H9 (cell line): ENCODE measurements at regions not wholly inside any gene's neighbourhood (a gene's known extent, or its start where the extent isn't known, plus 50 kb on each side); places are given as distances from the start of the nearest gene placed in this dataset.

Source experiments
- DNase-seq: peaks from one replicate; pipeline ENCODE4 v3.0.0-alpha.2; 2017
- H2AFZ ChIP-seq: one replicate; pipeline ENCODE4 v1.6.1; 2013; ENCODE audit warnings: mild to moderate bottlenecking, low read length, control low read depth, moderate library complexity
- H2AK5ac ChIP-seq: 2 replicates; pipeline ENCODE4 v1.6.1; 2013; ENCODE audit warnings: low read length, control low read depth, mixed read lengths; ENCODE audit not compliant: insufficient read length
- H2BK120ac ChIP-seq: one replicate; pipeline ENCODE4 v1.6.1; 2013; ENCODE audit warnings: low read depth, mild to moderate bottlenecking, low read length, control low read depth, inconsistent platforms; ENCODE audit not compliant: poor library complexity, severe bottlenecking
- H2BK12ac ChIP-seq: 2 replicates; pipeline ENCODE4 v1.6.1; 2013; ENCODE audit warnings: low read length, control low read depth, mixed read lengths, low read depth; ENCODE audit not compliant: insufficient read length
- H2BK15ac ChIP-seq: 2 replicates; pipeline ENCODE4 v1.6.1; 2013; ENCODE audit warnings: low read depth, low read length, control low read depth
- H2BK20ac ChIP-seq: one replicate; pipeline ENCODE4 v1.6.1; 2013; ENCODE audit warnings: low read depth, mild to moderate bottlenecking, low read length, control low read depth, inconsistent platforms; ENCODE audit not compliant: poor library complexity, severe bottlenecking
- H2BK5ac ChIP-seq: 2 replicates; pipeline ENCODE4 v1.6.1; 2013; ENCODE audit warnings: low read length, control low read depth, mixed read lengths; ENCODE audit not compliant: insufficient read length
- H3K14ac ChIP-seq: 2 replicates; pipeline ENCODE4 v1.6.1; 2013; ENCODE audit warnings: low read length, control low read depth; ENCODE audit not compliant: insufficient read depth
- H3K18ac ChIP-seq: 2 replicates; pipeline ENCODE4 v1.6.1; 2013; ENCODE audit warnings: low read depth, mild to moderate bottlenecking, mixed read lengths, low read length, control low read depth; ENCODE audit not compliant: insufficient read length
- H3K23ac ChIP-seq: 2 replicates; pipeline ENCODE4 v1.6.1; 2013; ENCODE audit warnings: low read length, control low read depth, mixed read lengths, low read depth; ENCODE audit not compliant: insufficient read length
- H3K23me2 ChIP-seq: 2 replicates; pipeline ENCODE4 v1.6.1; 2013; ENCODE audit warnings: low read depth, mild to moderate bottlenecking, mixed read lengths, low read length, control low read depth; ENCODE audit not compliant: insufficient read length, poor library complexity, severe bottlenecking
- H3K27ac ChIP-seq: 2 replicates; pipeline ENCODE4 v1.5.1; 2013; ENCODE audit warnings: low read length, control low read depth, mixed read lengths, low read depth; ENCODE audit not compliant: insufficient read length
- H3K27me3 ChIP-seq: 2 replicates; pipeline ENCODE4 v1.6.1; 2013; ENCODE audit warnings: low read length, control low read depth, inconsistent platforms; ENCODE audit not compliant: insufficient read depth
- H3K4ac ChIP-seq: 2 replicates; pipeline ENCODE4 v1.6.1; 2013; ENCODE audit warnings: low read depth, mild to moderate bottlenecking, control low read depth, inconsistent platforms, low read length, moderate library complexity
- H3K4me1 ChIP-seq: 2 replicates; pipeline ENCODE4 v1.6.1; 2013; ENCODE audit warnings: low read length, control low read depth, inconsistent platforms; ENCODE audit not compliant: insufficient read depth
- H3K4me2 ChIP-seq: 2 replicates; pipeline ENCODE4 v1.6.1; 2013; ENCODE audit warnings: low read length, control low read depth, mixed read lengths; ENCODE audit not compliant: insufficient read length, insufficient read depth
- H3K56ac ChIP-seq: 2 replicates; pipeline ENCODE4 v1.6.1; 2013; ENCODE audit warnings: low read depth, mild to moderate bottlenecking, mixed read lengths, low read length, control low read depth; ENCODE audit not compliant: insufficient read length
- H3K79me1 ChIP-seq: 2 replicates; pipeline ENCODE4 v1.6.1; 2013; ENCODE audit warnings: low read depth, mild to moderate bottlenecking, moderate library complexity, low read length, control low read depth, inconsistent platforms; ENCODE audit not compliant: insufficient read depth, poor library complexity, severe bottlenecking
- H3K79me2 ChIP-seq: 2 replicates; pipeline ENCODE4 v1.6.1; 2013; ENCODE audit warnings: low read length, control low read depth, inconsistent platforms; ENCODE audit not compliant: insufficient read depth
- H3K9ac ChIP-seq: 2 replicates; pipeline ENCODE4 v1.6.1; 2013; ENCODE audit warnings: low read length, control low read depth, mixed read lengths; ENCODE audit not compliant: insufficient read length; ENCODE audit errors: extremely low read depth
- H3K9me3 ChIP-seq: one replicate; pipeline ENCODE4 v1.6.1; 2013; ENCODE audit warnings: low read depth, low read length, inconsistent platforms; ENCODE audit not compliant: control insufficient read depth
- H3T11ph ChIP-seq: one replicate; pipeline ENCODE4 v1.6.1; 2013; ENCODE audit warnings: mild to moderate bottlenecking, low read length, control low read depth, inconsistent platforms
- H4K20me1 ChIP-seq: one replicate; pipeline ENCODE4 v1.6.1; 2013; ENCODE audit not compliant: control insufficient read depth, insufficient read length, insufficient read depth
- H4K5ac ChIP-seq: 2 replicates; pipeline ENCODE4 v1.6.1; 2013; ENCODE audit warnings: low read depth, mild to moderate bottlenecking, mixed read lengths, low read length, control low read depth; ENCODE audit not compliant: insufficient read length
- H4K8ac ChIP-seq: replicated peaks from 2 replicates; pipeline ENCODE4 v1.6.1; 2013; ENCODE audit warnings: low read length, control low read depth, mixed read lengths, low read depth; ENCODE audit not compliant: insufficient read length
- H4K91ac ChIP-seq: 2 replicates; pipeline ENCODE4 v1.6.1; 2013; ENCODE audit warnings: low read depth, mild to moderate bottlenecking, moderate library complexity, mixed read lengths, low read length, control low read depth; ENCODE audit not compliant: insufficient read length
- H3K27ac Mint-ChIP-seq, 3 experiments: 2 replicates in 2 of 3; 3 replicates in 1 of 3; pipeline ENCODE4 v1.8.0; 2020 to 2021; ENCODE audit warnings: mixed read lengths in 3 of 3, mild to moderate bottlenecking in 1 of 3, moderate library complexity in 1 of 3
- H3K27me3 Mint-ChIP-seq: 2 replicates; pipeline ENCODE4 v1.8.0; 2021; ENCODE audit warnings: low read depth, mild to moderate bottlenecking, moderate library complexity, mixed read lengths
- H3K36me3 Mint-ChIP-seq, 3 experiments: 2 replicates in 2 of 3; 3 replicates in 1 of 3; pipeline ENCODE4 v1.8.0; 2020 to 2021; ENCODE audit warnings: low read depth in 3 of 3, mixed read lengths in 3 of 3; ENCODE audit not compliant: insufficient read depth in 1 of 3
- H3K4me1 Mint-ChIP-seq, 2 experiments: 2 replicates each; pipeline ENCODE4 v1.8.0; 2020; ENCODE audit warnings: mixed read lengths in 2 of 2
- H3K4me3 Mint-ChIP-seq, 2 experiments: 2 replicates in 1 of 2; 3 replicates in 1 of 2; pipeline ENCODE4 v1.8.0; 2020 to 2021; ENCODE audit warnings: mild to moderate bottlenecking in 2 of 2, mixed read lengths in 2 of 2, moderate library complexity in 1 of 2
- H3K9me3 Mint-ChIP-seq, 2 experiments: 2 replicates in 1 of 2; 3 replicates in 1 of 2; pipeline ENCODE4 v1.8.0; 2020; ENCODE audit warnings: mild to moderate bottlenecking in 2 of 2, mixed read lengths in 2 of 2, moderate library complexity in 1 of 2
- CTCF ChIP-seq: fragments of 200-600 bp; sonication (generic); conservative IDR thresholded peaks from 3 replicates; pipeline ENCODE4 v1.8.0; 2021; ENCODE audit warnings: antibody characterized with exemption, mild to moderate bottlenecking
- WGBS: extraction: QIAGEN DNeasy Blood & Tissue Kit; methylation state at CpG from one replicate; pipeline ENCODE4 v1.1.7; 2013; ENCODE audit warnings: missing lambda C conversion rate, low lambda C conversion rate, mixed read lengths; ENCODE audit not compliant: insufficient read length; ENCODE audit errors: extremely low coverage; 5-methylcytosine and 5-hydroxymethylcytosine counted together

GRCh38 chr9:105039175-105039799 lies 111.3 kb upstream of the ABCA1 start:
- H3K4me2 ChIP-seq = no peak overlapping the region
- H3K14ac ChIP-seq = no peak overlapping the region
- TF ChIP-seq CTCF = no peak
- no peak overlapping the region for H2BK20ac ChIP-seq
- H3K9ac ChIP-seq = no peak overlapping the region
- no peak overlapping the region for H4K8ac ChIP-seq
- DNase-seq = no peak
- no peaks in the 10 kb centered on the region for H3K23me2 ChIP-seq
- H3K27ac ChIP-seq = no peak overlapping the region
- Mint-ChIP-seq H3K27ac (no peak overlapping the region; a peak in 1 of 7 replicates), H3K4me3 (no peak overlapping the region), H3K9me3 (peaks cover 13 to 19% of the 10 kb centered on the region in 2 experiments), H3K4me1 (peaks cover 22 to 23% of the 10 kb centered on the region in 2 experiments), H3K27me3 (no peaks in the 10 kb centered on the region), H3K36me3 (peaks cover 0 to 16% (median 3%) of the 10 kb centered on the region in 3 experiments; a peak in 4 of 7 replicates)
- H3K79me2 ChIP-seq = no peaks in the 10 kb centered on the region
- no peak overlapping the region for H4K5ac ChIP-seq
- no peak overlapping the region for H2AK5ac ChIP-seq
- no peaks in the 10 kb centered on the region for H3K27me3 ChIP-seq
- H2BK12ac ChIP-seq = no peak overlapping the region
- H3T11ph ChIP-seq = no peak overlapping the region
- H4K91ac ChIP-seq = no peak overlapping the region
- H4K20me1 ChIP-seq = no peaks in the 10 kb centered on the region
- H2BK120ac ChIP-seq = no peak overlapping the region
- H3K56ac ChIP-seq = no peak overlapping the region
- H3K23ac ChIP-seq = no peak overlapping the region
- no peak overlapping the region for H2BK15ac ChIP-seq
- no peak overlapping the region for H2BK5ac ChIP-seq
- no peak overlapping the region for H3K18ac ChIP-seq
- no peaks in the 10 kb centered on the region for H3K79me1 ChIP-seq
- no peaks in the 10 kb centered on the region for H3K9me3 ChIP-seq
- no peak overlapping the region for H2AFZ ChIP-seq
- peaks cover 3% of the 10 kb centered on the region; the same call in 1 of the 2 replicates for H3K4me1 ChIP-seq
- no CpG with 5 or more reads among the region's 3 CpGs for WGBS
- no peak overlapping the region for H3K4ac ChIP-seq
